ENCODE measurements at regions not wholly inside any gene's neighbourhood (a gene's known extent, or its start where the extent isn't known, plus 50 kb on each side); places are given as distances from the start of the nearest gene placed in this dataset.

- no peak overlapping the region for H3K9ac ChIP-seq
- no peak overlapping the region for H3K4me3 ChIP-seq (IDR thresholded peaks at IDR 0.05; ENCODE audit: insufficient read depth, low read depth, low read length)
- no peak for TF ChIP-seq CTCF (conservative IDR thresholded peaks at IDR 0.05; ENCODE audit: low read depth, low read length)
- H3K79me2 ChIP-seq (ENCODE audit: insufficient read depth, low read depth): no peaks in the 10 kb centered on the region
- no peak overlapping the region for H2AFZ ChIP-seq (ENCODE audit: low read depth)
- H3K36me3 ChIP-seq (ENCODE audit: insufficient read depth): no peaks in the 10 kb centered on the region
- H3K27ac ChIP-seq: no peak overlapping the region
- no peaks in the 10 kb centered on the region for H3K27me3 ChIP-seq (ENCODE audit: insufficient read depth, low read depth)
- H3K4me2 ChIP-seq: no peak overlapping the region
- H4K20me1 ChIP-seq (ENCODE audit: insufficient read depth): no peaks in the 10 kb centered on the region
- peaks cover 17% of the 10 kb centered on the region for H3K4me1 ChIP-seq (ENCODE audit: low read depth, poor library complexity, severe bottlenecking)
Measured at GRCh38 chr7:85471307-85471706, 284.5 kb upstream of the SEMA3D start.

DNA sequence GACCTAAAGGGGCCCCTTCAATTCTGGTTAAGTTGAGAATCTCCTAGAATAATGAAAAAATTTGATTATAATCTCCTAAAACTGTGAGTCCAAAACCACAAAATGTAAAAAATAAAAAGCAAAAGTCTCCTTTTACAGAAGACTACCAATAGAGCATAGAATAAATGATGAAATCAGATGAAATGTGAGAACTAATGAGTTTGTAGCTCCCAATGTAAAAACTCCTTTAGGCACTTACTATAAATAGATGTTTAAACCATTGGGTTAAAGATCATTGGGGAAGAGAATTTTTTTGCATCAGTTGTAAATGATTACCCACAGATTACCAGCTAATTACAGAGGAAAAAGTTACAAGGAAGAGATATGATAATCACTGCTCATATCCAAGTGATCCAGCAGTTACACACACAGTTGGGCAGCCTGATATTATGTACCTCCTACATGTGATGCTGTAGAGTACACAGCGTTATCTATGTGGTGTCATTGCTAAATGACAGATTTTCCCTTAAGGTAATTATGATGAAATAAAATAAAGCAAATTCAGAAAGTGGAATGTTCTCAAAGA lies 282.7 kb upstream of the SEMA3D start:
- Histone ChIP-seq H3K27me3 (ENCODE audit: insufficient read depth, low read depth) (no peaks in the 10 kb centered on the region), H3K4me2 (no peak overlapping the region; the same call in 1 of the 2 replicates), H3K27ac (no peak overlapping the region), H3K9ac (no peak overlapping the region), H2AFZ (ENCODE audit: low read depth) (no peak overlapping the region), H3K4me3 (IDR thresholded peaks at IDR 0.05; ENCODE audit: insufficient read depth, low read depth, low read length) (no peak overlapping the region), H3K4me1 (ENCODE audit: low read depth, poor library complexity, severe bottlenecking) (peaks cover 15% of the 10 kb centered on the region), H3K36me3 (ENCODE audit: insufficient read depth) (no peaks in the 10 kb centered on the region), H4K20me1 (ENCODE audit: insufficient read depth) (no peaks in the 10 kb centered on the region), H3K79me2 (ENCODE audit: insufficient read depth, low read depth) (no peaks in the 10 kb centered on the region)
- TF ChIP-seq CTCF (conservative IDR thresholded peaks at IDR 0.05; ENCODE audit: low read depth, low read length): no peak

- Histone ChIP-seq H3K27me3 (ENCODE audit: insufficient read depth, low read depth) (no peaks in the 10 kb centered on the region), H3K4me1 (ENCODE audit: low read depth, poor library complexity, severe bottlenecking) (peaks cover 3% of the 10 kb centered on the region), H3K9ac (no peak overlapping the region), H3K79me2 (ENCODE audit: insufficient read depth, low read depth) (no peaks in the 10 kb centered on the region), H2AFZ (ENCODE audit: low read depth) (peak overlapping the region; percentile 20; the same call in 1 of the 2 replicates), H3K36me3 (ENCODE audit: insufficient read depth) (no peaks in the 10 kb centered on the region), H3K4me2 (no peak overlapping the region), H3K4me3 (IDR thresholded peaks at IDR 0.05; ENCODE audit: insufficient read depth, low read depth, low read length) (no peak overlapping the region), H3K27ac (no peak overlapping the region), H4K20me1 (ENCODE audit: insufficient read depth) (no peaks in the 10 kb centered on the region; the same call in 1 of the 2 replicates)
- TF ChIP-seq CTCF (conservative IDR thresholded peaks at IDR 0.05; ENCODE audit: low read depth, low read length): no peak; the same call in 1 of the 2 replicates
Measured at GRCh38 chr7:85464042-85464651, 277.3 kb upstream of the SEMA3D start.

GRCh38 chr7:85462671-85463070 lies 275.8 kb upstream of the SEMA3D start:
- Histone ChIP-seq H3K4me3 (IDR thresholded peaks at IDR 0.05; ENCODE audit: insufficient read depth, low read depth, low read length) (no peak overlapping the region), H3K79me2 (ENCODE audit: insufficient read depth, low read depth) (no peaks in the 10 kb centered on the region), H3K9ac (no peak overlapping the region), H3K36me3 (ENCODE audit: insufficient read depth) (no peaks in the 10 kb centered on the region), H3K27me3 (ENCODE audit: insufficient read depth, low read depth) (no peaks in the 10 kb centered on the region), H3K4me1 (ENCODE audit: low read depth, poor library complexity, severe bottlenecking) (peaks cover 3% of the 10 kb centered on the region), H3K4me2 (no peak overlapping the region), H3K27ac (no peak overlapping the region), H2AFZ (ENCODE audit: low read depth) (no peak overlapping the region), H4K20me1 (ENCODE audit: insufficient read depth) (no peaks in the 10 kb centered on the region; the same call in 1 of the 2 replicates)
- no peak for TF ChIP-seq CTCF (conservative IDR thresholded peaks at IDR 0.05; ENCODE audit: low read depth, low read length)
